Neural cell (in vitro differentiated cells): ENCODE measurements at regions not wholly inside any gene's neighbourhood (a gene's known extent, or its start where the extent isn't known, plus 50 kb on each side); places are given as distances from the start of the nearest gene placed in this dataset.

ENCODE experiments used
- H2AFZ ChIP-seq: fragments of 200-600, 300-800 bp; sonication (generic), shearing (Covaris generic); 2 replicates; pipeline ENCODE4 v1.6.0; 2014; ENCODE audit warnings: low read depth, mild to moderate bottlenecking, antibody characterized with exemption, low read length, moderate library complexity
- H3F3A ChIP-seq: fragments of 200-600 bp; shearing (Covaris generic); 2 replicates; pipeline ENCODE4 v1.6.1; 2016; ENCODE audit warnings: mild to moderate bottlenecking, moderate library complexity, mixed read lengths, antibody characterized with exemption, low read length; ENCODE audit not compliant: insufficient read depth, poor library complexity, severe bottlenecking
- H3K27ac ChIP-seq: fragments of 200-600, 300-800 bp; sonication (generic), shearing (Covaris generic); 2 replicates; pipeline ENCODE4 v1.5.1; 2014; ENCODE audit warnings: mild to moderate bottlenecking, low read length, moderate library complexity
- H3K27me3 ChIP-seq: fragments of 300-800, 200-600 bp; sonication (generic), shearing (Covaris generic); 2 replicates; pipeline ENCODE4 v1.6.0; 2014; ENCODE audit warnings: mild to moderate bottlenecking, low read depth, low read length, moderate library complexity; ENCODE audit not compliant: insufficient read depth
- H3K36me3 ChIP-seq: fragments of 300-800, 200-600 bp; sonication (generic), shearing (Covaris generic); 2 replicates; pipeline ENCODE4 v1.5.1; 2014; ENCODE audit warnings: mild to moderate bottlenecking, antibody characterized with exemption, low read length, moderate library complexity; ENCODE audit not compliant: insufficient read depth
- H3K4me2 ChIP-seq: fragments of 300-800, 200-600 bp; sonication (generic), shearing (Covaris generic); 2 replicates; pipeline ENCODE4 v1.6.0; 2014; ENCODE audit warnings: mild to moderate bottlenecking, low read length
- H3K4me3 ChIP-seq: fragments of 300-800, 200-600 bp; sonication (generic), shearing (Covaris generic); 2 replicates; pipeline ENCODE4 v1.5.1; 2014; ENCODE audit warnings: mild to moderate bottlenecking, low read length, moderate library complexity
- H3K79me2 ChIP-seq: fragments of 200-600 bp; shearing (Covaris generic); replicated peaks from 2 replicates; pipeline ENCODE4 v1.6.0; 2014; ENCODE audit warnings: mild to moderate bottlenecking, low read length, moderate library complexity; ENCODE audit not compliant: insufficient read depth
- H3K9ac ChIP-seq: fragments of 300-800, 200-600 bp; sonication (generic), shearing (Covaris generic); 2 replicates; pipeline ENCODE4 v1.6.1; 2016; ENCODE audit warnings: mild to moderate bottlenecking, low read length, mixed read lengths
- H3K9me2 ChIP-seq: fragments of 200-600 bp; shearing (Covaris generic); 2 replicates; pipeline ENCODE4 v1.6.1; 2016; ENCODE audit warnings: mild to moderate bottlenecking, low read length, mixed read lengths; ENCODE audit not compliant: insufficient read depth
- H3K9me3 ChIP-seq: fragments of 200-600, 300-800 bp; sonication (generic), shearing (Covaris generic); 2 replicates; pipeline ENCODE4 v1.6.1; 2016; ENCODE audit warnings: mild to moderate bottlenecking, mixed run types, low read length, moderate library complexity, mixed read lengths
- H4K20me1 ChIP-seq: fragments of 200-600 bp; shearing (Covaris generic); 2 replicates; pipeline ENCODE4 v1.6.1; 2016; ENCODE audit warnings: mild to moderate bottlenecking, mixed run types; ENCODE audit not compliant: insufficient read depth
- CTCF ChIP-seq: fragments of 450-650 bp; IDR thresholded peaks from 2 replicates; pipeline ENCODE4 v1.5.1; 2014; ENCODE audit warnings: antibody characterized with exemption, mild to moderate bottlenecking, moderate library complexity; ENCODE audit not compliant: poor library complexity, severe bottlenecking
- EP300 ChIP-seq: fragments of 450-650 bp; conservative IDR thresholded peaks from 2 replicates; pipeline ENCODE4 v1.6.1; 2014; ENCODE audit warnings: antibody characterized with exemption, mild to moderate bottlenecking, moderate library complexity; ENCODE audit not compliant: poor library complexity, severe bottlenecking
- EZH2 ChIP-seq: fragments of 200-600, 300-800 bp; shearing (Covaris generic), sonication (generic); IDR thresholded peaks from 2 replicates; pipeline ENCODE4 v1.6.1; 2014; ENCODE audit warnings: antibody characterized with exemption, low read length, borderline replicate concordance, mild to moderate bottlenecking; ENCODE audit not compliant: insufficient read depth, poor library complexity, severe bottlenecking
- MXI1 ChIP-seq: fragments of 450-650 bp; conservative IDR thresholded peaks from 2 replicates; pipeline ENCODE4 v1.6.1; 2014; ENCODE audit warnings: antibody characterized with exemption, mild to moderate bottlenecking; ENCODE audit not compliant: poor library complexity, severe bottlenecking
- POLR2AphosphoS5 ChIP-seq: IDR thresholded peaks from 2 replicates; pipeline ENCODE4 v1.6.1; 2012
- RAD21 ChIP-seq: fragments of 450-650 bp; conservative IDR thresholded peaks from 2 replicates; pipeline ENCODE4 v1.6.1; 2014; ENCODE audit warnings: antibody characterized with exemption, mild to moderate bottlenecking, moderate library complexity
- SMC3 ChIP-seq: fragments of 450-650 bp; conservative IDR thresholded peaks from 2 replicates; pipeline ENCODE4 v1.6.1; 2014; ENCODE audit warnings: antibody characterized with exemption, mild to moderate bottlenecking, moderate library complexity; ENCODE audit not compliant: poor library complexity
- TAF1 ChIP-seq: IDR thresholded peaks from 2 replicates; pipeline ENCODE4 v1.6.1; 2012; ENCODE audit warnings: low read depth

DNA sequence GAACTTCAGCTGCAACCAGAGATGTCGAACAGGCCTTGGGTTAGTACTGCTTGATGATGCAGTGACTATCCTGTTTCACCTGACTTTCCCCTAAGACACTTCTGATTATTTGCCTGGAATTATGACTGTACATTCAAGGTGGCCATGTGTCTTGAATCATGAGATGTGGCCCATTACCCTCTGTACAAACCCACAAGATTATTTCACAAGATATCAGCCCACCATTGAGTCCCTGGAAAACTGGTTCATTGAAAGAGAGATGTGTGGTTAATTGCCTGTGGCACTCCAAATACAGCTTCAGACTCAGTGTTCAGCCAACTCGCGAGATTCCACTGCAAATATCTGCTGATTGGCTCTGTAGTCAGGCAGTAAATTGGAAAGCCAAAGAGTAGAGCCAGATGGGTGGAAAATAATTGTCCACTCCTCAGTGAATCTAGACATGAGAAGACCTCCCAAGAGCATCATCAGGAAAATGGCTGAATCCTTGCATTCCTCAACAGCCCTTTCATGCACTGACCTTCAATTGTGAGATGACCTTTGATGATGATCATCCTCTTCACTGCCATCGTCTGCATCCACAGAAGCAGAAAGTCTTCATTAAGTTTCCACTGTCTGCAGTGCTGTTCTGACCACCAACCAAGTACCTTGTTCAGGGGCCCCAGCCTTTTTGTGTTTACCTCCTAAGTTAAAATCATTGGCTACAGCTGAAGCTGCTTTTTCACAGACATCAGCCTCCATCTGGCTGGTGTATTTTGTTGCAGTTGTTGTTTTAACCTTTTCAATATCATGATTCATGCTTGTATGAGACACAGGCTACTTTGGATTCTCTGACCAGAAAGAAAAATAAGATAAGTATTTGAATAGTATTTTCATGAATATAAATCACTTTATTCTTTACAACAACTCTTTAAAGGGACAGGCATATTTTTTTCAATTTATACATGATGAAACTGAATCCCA lies 75.2 kb downstream of the ESM1 start:
- Histone ChIP-seq H3K27ac (no peak overlapping the region), H4K20me1 (no peaks in the 10 kb centered on the region), H3K9ac (no peak overlapping the region), H3K4me3 (no peak overlapping the region), H3K9me3 (no peaks in the 10 kb centered on the region), H3K9me2 (no peaks in the 10 kb centered on the region), H3F3A (no peaks in the 10 kb centered on the region), H3K36me3 (no peaks in the 10 kb centered on the region), H2AFZ (no peak overlapping the region), H3K27me3 (no peaks in the 10 kb centered on the region), H3K4me2 (no peak overlapping the region), H3K79me2 (no peaks in the 10 kb centered on the region)
- TF ChIP-seq CTCF (no peak), MXI1 (no peak), TAF1 (no peak), POLR2AphosphoS5 (no peak), EP300 (no peak), RAD21 (no peak), EZH2 (no peak)

DNA sequence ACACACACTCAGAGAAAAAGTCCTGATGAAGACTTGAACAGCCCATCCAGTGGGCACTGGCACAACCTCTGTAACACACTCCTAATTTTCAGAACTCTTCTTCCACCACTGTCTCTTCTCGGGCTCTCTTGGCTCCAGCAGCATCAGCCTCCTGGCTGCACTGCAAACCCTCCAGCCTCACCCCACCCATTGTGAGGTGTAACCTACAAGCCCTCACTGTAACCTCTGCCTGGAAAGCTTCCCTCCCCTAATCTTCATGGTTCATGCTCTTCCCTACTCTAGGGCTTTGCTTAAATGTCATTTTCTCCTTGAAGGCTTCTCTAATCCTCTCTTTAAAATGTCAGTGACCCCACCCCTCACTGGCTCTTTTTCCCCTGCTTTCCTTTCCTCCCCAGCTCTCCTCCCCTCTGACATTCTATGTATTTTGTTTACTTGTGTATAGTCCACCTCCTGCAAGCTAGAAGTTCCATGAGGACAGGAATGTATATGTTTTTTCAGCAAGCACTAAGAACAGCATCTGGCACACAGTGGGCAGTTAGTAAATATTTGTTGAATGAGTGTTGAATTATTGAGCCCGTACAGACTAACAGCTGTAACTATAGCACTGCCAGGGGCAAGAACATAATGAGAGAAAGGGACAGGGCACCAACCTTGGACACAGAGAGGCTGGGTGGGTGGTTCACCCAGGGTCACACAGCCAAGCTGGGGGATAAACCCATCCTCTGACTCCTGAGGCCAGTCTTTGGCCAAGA lies 76.4 kb downstream of the ESM1 start:
- H3F3A ChIP-seq, result no peaks in the 10 kb centered on the region
- TF ChIP-seq SMC3 (no peak), EZH2 (no peak), RAD21 (no peak), CTCF (no peak), POLR2AphosphoS5 (no peak)

More for the DNA sequence above, 76.4 kb downstream of the ESM1 start:
- Histone ChIP-seq H3K27ac (no peak overlapping the region), H3K36me3 (no peaks in the 10 kb centered on the region), H3K4me3 (no peak overlapping the region), H3K9me2 (no peaks in the 10 kb centered on the region), H3K4me2 (no peak overlapping the region), H3K9ac (no peak overlapping the region), H3K27me3 (no peaks in the 10 kb centered on the region), H3K79me2 (no peaks in the 10 kb centered on the region), H4K20me1 (no peaks in the 10 kb centered on the region), H3K9me3 (no peaks in the 10 kb centered on the region), H2AFZ (no peak overlapping the region)
